Endothelial cell (in vitro differentiated cells): ENCODE measurements at regions not wholly inside any gene's neighbourhood (a gene's known extent, or its start where the extent isn't known, plus 50 kb on each side); places are given as distances from the start of the nearest gene placed in this dataset.

Experiments used
- DNase-seq: peaks from one replicate; pipeline ENCODE4 v3.0.0; 2021; ENCODE audit warnings: low spot score
- H3K27ac Mint-ChIP-seq: one replicate; pipeline ENCODE4 v1.8.0; 2021; ENCODE audit warnings: mixed read lengths, inconsistent platforms; ENCODE audit not compliant: unreplicated experiment
- H3K27me3 Mint-ChIP-seq: one replicate; pipeline ENCODE4 v1.8.0; 2021; ENCODE audit warnings: mild to moderate bottlenecking, moderate library complexity, mixed read lengths, inconsistent platforms; ENCODE audit not compliant: unreplicated experiment
- H3K36me3 Mint-ChIP-seq: one replicate; pipeline ENCODE4 v1.8.0; 2021; ENCODE audit warnings: mild to moderate bottlenecking, low read depth, mixed read lengths, inconsistent platforms; ENCODE audit not compliant: unreplicated experiment
- H3K4me1 Mint-ChIP-seq: one replicate; pipeline ENCODE4 v1.8.0; 2021; ENCODE audit warnings: mild to moderate bottlenecking, mixed read lengths, inconsistent platforms; ENCODE audit not compliant: unreplicated experiment
- H3K4me3 Mint-ChIP-seq: one replicate; pipeline ENCODE4 v1.8.0; 2021; ENCODE audit warnings: mild to moderate bottlenecking, mixed read lengths, inconsistent platforms; ENCODE audit not compliant: unreplicated experiment
- H3K9me3 Mint-ChIP-seq: one replicate; pipeline ENCODE4 v1.8.0; 2021; ENCODE audit warnings: mixed read lengths, inconsistent platforms; ENCODE audit not compliant: unreplicated experiment
- TF ChIP-seq, protein P1 (sequence below): fragments of 200-600 bp; sonication (generic); IDR thresholded peaks from one replicate; pipeline ENCODE4 v1.5.0; 2021; ENCODE audit warnings: antibody characterized with exemption; ENCODE audit not compliant: unreplicated experiment

DNA sequence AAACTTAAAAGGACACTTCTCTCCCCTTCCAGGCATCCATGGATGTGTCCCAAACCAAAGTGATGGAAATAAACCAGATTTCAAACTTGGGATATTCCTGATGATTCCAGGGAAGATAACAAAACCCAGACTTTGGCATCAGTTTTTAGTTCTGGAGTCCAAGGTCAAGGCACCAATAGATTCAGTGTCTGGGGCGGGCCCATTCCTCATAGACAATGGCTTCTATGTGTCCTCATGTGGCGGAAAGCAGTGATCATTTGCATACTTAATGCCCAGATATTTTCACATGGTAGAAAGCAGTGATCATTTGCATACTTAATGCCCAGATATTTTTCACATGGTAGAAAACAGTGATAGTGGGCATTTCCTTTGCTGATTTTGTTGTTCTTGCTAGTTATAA lies 151.4 kb upstream of the DAP start:
- TF ChIP-seq, protein P1, sequence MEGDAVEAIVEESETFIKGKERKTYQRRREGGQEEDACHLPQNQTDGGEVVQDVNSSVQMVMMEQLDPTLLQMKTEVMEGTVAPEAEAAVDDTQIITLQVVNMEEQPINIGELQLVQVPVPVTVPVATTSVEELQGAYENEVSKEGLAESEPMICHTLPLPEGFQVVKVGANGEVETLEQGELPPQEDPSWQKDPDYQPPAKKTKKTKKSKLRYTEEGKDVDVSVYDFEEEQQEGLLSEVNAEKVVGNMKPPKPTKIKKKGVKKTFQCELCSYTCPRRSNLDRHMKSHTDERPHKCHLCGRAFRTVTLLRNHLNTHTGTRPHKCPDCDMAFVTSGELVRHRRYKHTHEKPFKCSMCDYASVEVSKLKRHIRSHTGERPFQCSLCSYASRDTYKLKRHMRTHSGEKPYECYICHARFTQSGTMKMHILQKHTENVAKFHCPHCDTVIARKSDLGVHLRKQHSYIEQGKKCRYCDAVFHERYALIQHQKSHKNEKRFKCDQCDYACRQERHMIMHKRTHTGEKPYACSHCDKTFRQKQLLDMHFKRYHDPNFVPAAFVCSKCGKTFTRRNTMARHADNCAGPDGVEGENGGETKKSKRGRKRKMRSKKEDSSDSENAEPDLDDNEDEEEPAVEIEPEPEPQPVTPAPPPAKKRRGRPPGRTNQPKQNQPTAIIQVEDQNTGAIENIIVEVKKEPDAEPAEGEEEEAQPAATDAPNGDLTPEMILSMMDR = no peak

DNA sequence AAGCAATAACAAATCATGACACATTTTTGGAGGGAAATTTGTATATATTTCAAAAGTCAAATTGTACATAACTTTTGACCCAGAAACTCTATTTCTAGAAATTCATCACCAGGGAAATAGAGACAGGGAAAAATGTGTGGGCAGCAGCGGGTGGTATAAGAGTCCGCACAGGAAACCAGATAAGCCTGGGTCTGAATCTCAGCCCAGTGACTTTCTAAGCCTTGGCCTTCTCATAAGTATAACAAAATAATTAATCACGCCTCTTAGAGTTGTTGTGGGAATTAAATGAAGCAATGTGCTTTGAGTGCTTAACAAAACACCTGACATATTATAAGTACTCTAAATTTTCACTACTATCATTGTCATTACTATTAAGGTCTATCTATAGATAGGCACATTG lies 149.2 kb upstream of the DAP start:
- Mint-ChIP-seq H3K4me1 (no peaks in the 10 kb centered on the region), H3K27ac (no peak overlapping the region), H3K36me3 (no peaks in the 10 kb centered on the region), H3K9me3 (no peaks in the 10 kb centered on the region), H3K27me3 (no peaks in the 10 kb centered on the region), H3K4me3 (no peak overlapping the region)
- TF ChIP-seq, protein P1 = no peak
- DNase-seq = no peak

More for the DNA sequence above, 151.4 kb upstream of the DAP start:
- Mint-ChIP-seq H3K4me1 (no peaks in the 10 kb centered on the region), H3K27ac (no peak overlapping the region), H3K4me3 (no peak overlapping the region), H3K36me3 (no peaks in the 10 kb centered on the region), H3K27me3 (no peaks in the 10 kb centered on the region), H3K9me3 (no peaks in the 10 kb centered on the region)
- no peak for DNase-seq

DNA sequence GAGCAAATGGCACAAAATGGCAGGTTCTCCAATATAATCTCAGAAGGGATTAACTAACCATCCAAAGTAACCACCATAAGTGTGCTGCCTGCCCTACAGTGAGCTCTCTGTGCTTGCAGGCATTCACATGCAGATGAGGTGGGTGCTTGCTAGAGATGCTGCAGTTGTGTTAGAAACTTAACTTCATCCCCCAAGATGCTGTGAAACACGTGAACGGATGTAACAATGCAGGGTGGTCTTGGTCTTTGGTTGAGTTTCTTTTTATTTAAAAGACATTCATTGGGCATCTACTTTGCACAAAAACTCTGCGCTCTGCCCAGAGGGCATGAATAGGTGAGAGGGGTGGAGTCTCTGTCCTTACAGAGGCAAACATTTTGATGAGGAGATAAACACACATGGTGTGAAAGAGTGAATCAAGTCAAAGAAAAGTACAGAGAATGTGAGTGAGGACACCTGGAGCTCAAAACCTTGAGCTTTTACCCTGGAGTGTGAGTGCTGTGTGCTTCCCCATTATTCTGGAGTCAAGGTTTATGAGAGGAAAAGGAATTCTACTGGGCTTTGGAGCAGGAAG lies 143.9 kb upstream of the DAP start:
- TF ChIP-seq, protein P1 = no peak
- no peak for DNase-seq
- H3K4me3 Mint-ChIP-seq = no peak overlapping the region

DNA sequence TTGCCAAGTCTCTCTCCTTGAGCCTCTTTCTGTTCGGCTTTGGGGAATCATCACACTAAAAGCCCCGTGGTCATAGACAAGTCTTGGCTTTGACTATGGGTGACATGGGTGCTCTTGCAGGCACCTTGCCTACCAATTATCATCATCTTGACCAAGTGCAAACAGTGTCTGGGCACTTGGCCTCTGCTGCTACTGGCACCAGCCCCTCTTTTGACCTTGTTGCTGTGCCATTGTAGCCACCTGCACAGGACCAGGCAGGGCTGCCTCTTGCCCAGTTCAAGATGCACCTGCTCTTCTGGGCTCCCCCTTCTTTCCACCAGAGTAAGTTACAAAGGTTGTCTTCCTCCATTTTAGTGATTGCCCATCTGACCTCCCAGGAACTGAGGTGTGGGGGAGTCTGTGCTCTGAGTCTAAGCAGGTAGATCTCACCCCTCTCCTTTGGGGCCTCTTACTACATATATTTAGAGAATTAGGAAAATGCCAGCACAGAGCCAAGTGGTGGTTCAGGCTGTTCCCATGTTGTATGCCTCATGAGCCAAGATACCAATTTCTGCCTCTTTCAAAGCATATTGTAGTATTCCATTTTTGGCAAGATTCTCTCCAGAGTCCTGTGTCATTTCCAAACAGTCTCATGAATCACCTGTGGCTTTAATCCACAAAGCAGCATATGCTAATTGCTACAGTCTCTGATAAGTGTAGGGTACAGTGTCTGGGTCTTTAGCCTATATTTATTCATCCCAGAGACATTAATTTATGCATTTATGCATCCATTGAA lies 142.9 kb upstream of the DAP start:
- Mint-ChIP-seq H3K4me1 (no peaks in the 10 kb centered on the region), H3K36me3 (no peaks in the 10 kb centered on the region), H3K27ac (no peak overlapping the region), H3K27me3 (no peaks in the 10 kb centered on the region), H3K4me3 (no peak overlapping the region), H3K9me3 (no peaks in the 10 kb centered on the region)
- no peak for DNase-seq
- TF ChIP-seq, protein P1 = no peak

More for the DNA sequence above, 143.9 kb upstream of the DAP start:
- Mint-ChIP-seq H3K9me3 (no peaks in the 10 kb centered on the region), H3K4me1 (no peaks in the 10 kb centered on the region), H3K27ac (no peak overlapping the region), H3K27me3 (no peaks in the 10 kb centered on the region), H3K36me3 (no peaks in the 10 kb centered on the region)

DNA sequence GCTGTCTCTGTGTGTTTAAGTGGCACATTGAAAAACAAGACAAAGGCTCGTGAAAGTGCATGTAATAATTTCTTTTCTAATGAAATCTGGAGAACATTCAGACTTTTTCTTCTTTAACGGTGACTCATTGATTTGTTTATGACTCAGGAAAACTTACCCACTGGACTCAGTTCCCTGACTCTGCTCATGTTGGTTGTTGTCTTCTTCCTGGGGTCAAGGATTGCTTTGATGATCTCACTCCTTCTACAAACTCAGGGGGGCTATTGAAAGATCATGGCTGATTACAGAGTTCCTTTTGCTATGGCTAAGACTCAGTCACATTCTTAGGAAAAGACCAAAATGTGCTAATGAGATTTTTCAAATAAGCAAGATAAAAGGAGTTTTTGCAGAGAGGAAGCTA lies 141.1 kb upstream of the DAP start:
- H3K4me3 Mint-ChIP-seq = no peak overlapping the region
- no peak overlapping the region for H3K27ac Mint-ChIP-seq
- no peaks in the 10 kb centered on the region for H3K4me1 Mint-ChIP-seq
- no peaks in the 10 kb centered on the region for H3K9me3 Mint-ChIP-seq
- TF ChIP-seq, protein P1 = no peak
- DNase-seq = no peak
- H3K36me3 Mint-ChIP-seq = no peaks in the 10 kb centered on the region
- H3K27me3 Mint-ChIP-seq = no peaks in the 10 kb centered on the region
